GM12865 (cell line): ENCODE measurements at regions not wholly inside any gene's neighbourhood (a gene's known extent, or its start where the extent isn't known, plus 50 kb on each side); places are given as distances from the start of the nearest gene placed in this dataset.
"Not testable (repeated sequence)": the region's sequence is repeated elsewhere in the genome, so short reads cannot be mapped to it uniquely, and the experiment has no call there.

ENCODE experiments used
- DNase-seq: peaks from one replicate; pipeline ENCODE4 v3.0.0; 2010; ENCODE audit warnings: low read depth
- H3K4me3 ChIP-seq: 2 replicates; pipeline ENCODE4 v1.5.1; 2011; ENCODE audit warnings: mild to moderate bottlenecking, low read depth, low read length, control low read depth
- TF ChIP-seq, protein P1 (sequence below): IDR thresholded peaks from 2 replicates; pipeline ENCODE4 v1.5.1; 2011; ENCODE audit warnings: low read length, control low read depth, low read depth, inconsistent platforms; ENCODE audit not compliant: insufficient read depth; ENCODE audit errors: missing control alignments

- H3K4me3 ChIP-seq, result no peak overlapping the region
- TF ChIP-seq, protein P1, sequence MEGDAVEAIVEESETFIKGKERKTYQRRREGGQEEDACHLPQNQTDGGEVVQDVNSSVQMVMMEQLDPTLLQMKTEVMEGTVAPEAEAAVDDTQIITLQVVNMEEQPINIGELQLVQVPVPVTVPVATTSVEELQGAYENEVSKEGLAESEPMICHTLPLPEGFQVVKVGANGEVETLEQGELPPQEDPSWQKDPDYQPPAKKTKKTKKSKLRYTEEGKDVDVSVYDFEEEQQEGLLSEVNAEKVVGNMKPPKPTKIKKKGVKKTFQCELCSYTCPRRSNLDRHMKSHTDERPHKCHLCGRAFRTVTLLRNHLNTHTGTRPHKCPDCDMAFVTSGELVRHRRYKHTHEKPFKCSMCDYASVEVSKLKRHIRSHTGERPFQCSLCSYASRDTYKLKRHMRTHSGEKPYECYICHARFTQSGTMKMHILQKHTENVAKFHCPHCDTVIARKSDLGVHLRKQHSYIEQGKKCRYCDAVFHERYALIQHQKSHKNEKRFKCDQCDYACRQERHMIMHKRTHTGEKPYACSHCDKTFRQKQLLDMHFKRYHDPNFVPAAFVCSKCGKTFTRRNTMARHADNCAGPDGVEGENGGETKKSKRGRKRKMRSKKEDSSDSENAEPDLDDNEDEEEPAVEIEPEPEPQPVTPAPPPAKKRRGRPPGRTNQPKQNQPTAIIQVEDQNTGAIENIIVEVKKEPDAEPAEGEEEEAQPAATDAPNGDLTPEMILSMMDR, result no peak
These were observed 361.4 kb upstream of the RPS23 start for GRCh38 chr5:82639393-82640144.

GRCh38 chr5:82636591-82636990 is 358.4 kb upstream of the RPS23 start:
- no peak overlapping the region for H3K4me3 ChIP-seq
- TF ChIP-seq, protein P1, result no peak
- no peak for DNase-seq

More at GRCh38 chr5:82639393-82640144, 361.4 kb upstream of the RPS23 start:
- no peak for DNase-seq

DNA sequence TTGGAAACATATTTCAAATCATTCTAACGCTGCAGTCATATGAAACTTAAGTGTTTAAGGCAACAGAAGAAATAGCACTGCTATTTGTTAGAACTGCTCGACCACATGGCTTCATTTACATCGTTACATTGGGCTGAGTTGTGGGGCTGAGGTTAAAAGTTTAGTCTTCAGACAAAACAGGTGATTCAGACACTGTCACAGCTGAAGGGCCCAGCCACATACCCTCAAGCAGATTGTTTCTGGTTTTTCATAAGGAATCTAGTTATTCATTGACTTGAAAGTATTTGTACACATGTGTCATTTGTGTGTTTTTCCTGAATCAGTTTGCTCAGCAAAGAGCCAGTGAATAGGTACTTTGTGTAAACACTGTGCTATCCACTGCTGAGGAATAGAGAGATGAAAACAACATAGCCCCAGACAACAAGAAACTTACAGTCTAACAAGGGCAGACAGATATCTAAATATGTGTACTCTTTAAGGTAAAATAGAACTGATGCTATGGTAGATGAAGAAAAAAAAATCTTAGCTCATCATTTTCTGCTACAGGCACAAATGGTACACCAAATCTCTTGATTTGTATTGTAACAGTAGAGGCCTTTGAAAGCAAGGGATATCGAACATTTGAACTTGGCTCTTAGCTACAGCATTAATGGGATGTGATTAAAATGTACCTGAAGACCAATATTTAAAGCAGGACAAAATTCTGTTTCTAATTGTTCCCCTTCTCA is 357.6 kb upstream of the RPS23 start:
- TF ChIP-seq, protein P1, result no peak
- peak; percentile 5 for DNase-seq
- H3K4me3 ChIP-seq, result no peak overlapping the region

DNA sequence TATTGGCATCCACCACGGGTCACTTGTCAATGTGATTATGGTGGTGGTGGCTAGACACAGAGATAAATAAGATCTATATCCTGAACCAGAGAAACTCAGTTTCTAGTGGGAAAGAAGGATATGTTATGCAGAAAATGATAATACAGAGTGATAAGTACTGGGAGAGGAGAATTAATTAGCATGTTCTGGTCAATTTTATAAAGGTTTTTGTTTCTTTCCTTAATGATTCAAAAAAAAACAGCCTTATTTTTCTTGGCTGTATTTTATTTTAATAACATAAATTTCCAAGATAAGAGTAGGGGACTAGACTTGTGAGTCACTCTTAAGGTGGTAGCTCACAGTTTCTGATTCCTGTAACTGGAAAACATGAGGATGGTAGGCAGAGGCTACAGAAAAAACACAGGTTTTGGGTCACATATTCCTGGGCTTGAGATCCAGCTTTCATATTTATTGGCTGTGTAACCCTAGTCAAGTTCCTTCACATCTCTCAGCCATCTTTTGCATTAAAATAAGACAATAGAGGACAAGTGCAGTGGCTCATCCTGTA is 350.3 kb upstream of the RPS23 start:
- DNase-seq, result no peak
- TF ChIP-seq, protein P1, result no peak
- no peak overlapping the region for H3K4me3 ChIP-seq

- not testable (repeated sequence) for DNase-seq, H3K4me3 ChIP-seq
These were observed 348.9 kb upstream of the RPS23 start for GRCh38 chr5:82626905-82627591.

DNA sequence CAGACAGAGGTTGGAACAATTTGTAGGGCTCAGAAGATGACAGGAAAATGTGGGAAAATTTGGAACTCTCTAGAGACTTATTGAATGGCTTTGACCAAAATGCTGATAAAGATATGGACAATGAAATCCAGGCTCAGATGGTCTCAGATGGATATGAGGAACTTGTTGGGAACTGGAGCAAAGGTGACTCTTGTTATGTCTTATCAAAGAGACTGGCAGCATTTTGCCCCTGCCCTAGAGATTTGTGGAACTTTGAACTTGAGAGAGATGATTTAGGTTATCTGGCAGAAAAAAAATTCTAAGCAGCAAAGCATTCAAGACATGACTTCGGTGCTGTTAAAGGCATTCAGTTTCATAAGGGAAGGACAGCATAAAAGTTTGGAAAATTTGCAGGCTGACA is 347.9 kb upstream of the RPS23 start:
- H3K4me3 ChIP-seq, DNase-seq: not testable (repeated sequence)

DNA sequence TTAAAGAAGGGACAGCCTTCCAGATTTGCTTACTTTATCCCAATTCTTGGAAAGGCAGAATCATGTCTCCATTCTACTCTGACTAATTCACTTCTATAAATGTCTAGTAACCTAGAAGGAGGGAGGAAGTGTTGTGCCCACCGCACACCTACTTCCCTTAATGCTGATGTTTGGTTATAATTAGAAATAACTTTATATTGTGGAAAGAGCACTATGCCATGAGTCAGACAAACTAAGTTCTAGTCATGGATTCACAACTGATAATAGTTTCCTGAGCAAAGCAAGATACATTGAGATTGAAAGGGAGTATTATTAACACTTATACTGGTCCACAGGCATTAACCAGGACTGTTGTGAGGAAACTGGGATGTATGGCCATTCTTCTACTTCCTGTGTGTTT is 345.9 kb upstream of the RPS23 start:
- no peak for DNase-seq
- H3K4me3 ChIP-seq, result no peak overlapping the region
- TF ChIP-seq, protein P1, result no peak
